ENCODE measurements at regions not wholly inside any gene's neighbourhood (a gene's known extent, or its start where the extent isn't known, plus 50 kb on each side); places are given as distances from the start of the nearest gene placed in this dataset.

DNA sequence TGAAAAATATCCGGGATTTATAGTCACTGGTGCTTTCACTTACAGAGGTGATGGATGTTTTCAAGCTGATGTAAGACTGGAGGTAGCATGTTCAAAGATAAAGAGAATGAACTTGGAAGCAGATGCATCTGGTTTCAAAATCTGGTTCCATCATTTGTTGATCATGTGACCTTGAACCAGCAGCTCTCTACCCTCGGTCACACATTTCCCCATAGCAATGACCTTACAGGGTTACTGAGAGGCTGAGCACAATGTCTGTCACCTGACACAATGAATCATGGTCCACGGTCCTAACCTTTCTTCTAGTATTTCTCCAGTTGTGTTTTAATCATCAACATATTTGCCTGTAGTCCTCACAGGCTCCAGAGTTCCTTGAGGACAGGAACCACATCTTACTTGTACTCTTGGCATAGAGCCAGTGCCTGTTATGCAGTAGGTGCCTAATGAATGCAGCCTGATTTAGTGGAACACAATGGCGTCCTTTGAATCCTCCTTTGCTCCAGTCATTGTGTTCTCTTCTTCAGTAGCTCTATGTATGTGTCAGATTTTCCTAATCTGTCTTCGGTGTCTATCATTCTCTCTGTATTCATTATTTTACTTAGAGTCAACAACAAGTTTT lies 667.3 kb downstream of the PTPRU start:
- TF ChIP-seq, protein P1, sequence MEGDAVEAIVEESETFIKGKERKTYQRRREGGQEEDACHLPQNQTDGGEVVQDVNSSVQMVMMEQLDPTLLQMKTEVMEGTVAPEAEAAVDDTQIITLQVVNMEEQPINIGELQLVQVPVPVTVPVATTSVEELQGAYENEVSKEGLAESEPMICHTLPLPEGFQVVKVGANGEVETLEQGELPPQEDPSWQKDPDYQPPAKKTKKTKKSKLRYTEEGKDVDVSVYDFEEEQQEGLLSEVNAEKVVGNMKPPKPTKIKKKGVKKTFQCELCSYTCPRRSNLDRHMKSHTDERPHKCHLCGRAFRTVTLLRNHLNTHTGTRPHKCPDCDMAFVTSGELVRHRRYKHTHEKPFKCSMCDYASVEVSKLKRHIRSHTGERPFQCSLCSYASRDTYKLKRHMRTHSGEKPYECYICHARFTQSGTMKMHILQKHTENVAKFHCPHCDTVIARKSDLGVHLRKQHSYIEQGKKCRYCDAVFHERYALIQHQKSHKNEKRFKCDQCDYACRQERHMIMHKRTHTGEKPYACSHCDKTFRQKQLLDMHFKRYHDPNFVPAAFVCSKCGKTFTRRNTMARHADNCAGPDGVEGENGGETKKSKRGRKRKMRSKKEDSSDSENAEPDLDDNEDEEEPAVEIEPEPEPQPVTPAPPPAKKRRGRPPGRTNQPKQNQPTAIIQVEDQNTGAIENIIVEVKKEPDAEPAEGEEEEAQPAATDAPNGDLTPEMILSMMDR (IDR thresholded peaks at IDR 0.05; ENCODE audit: low read depth, low read length, poor library complexity, severe bottlenecking) = no peak
- Histone ChIP-seq H3K4me3 (ENCODE audit: low read length) (no peak overlapping the region), H3K36me3 (ENCODE audit: control insufficient read depth, low read length) (no peaks in the 10 kb centered on the region), H3F3A (ENCODE audit: control insufficient read depth, insufficient read depth) (no peaks in the 10 kb centered on the region), H3K4me2 (ENCODE audit: low read length) (no peak overlapping the region), H3K4me1 (ENCODE audit: control insufficient read depth, low read length) (no peaks in the 10 kb centered on the region), H4K20me1 (ENCODE audit: control insufficient read depth, insufficient read depth, low read depth, low read length) (no peaks in the 10 kb centered on the region), H3K9me3 (ENCODE audit: control insufficient read depth, insufficient read depth, low read length) (no peaks in the 10 kb centered on the region), H3K9me2 (replicated peaks; ENCODE audit: control insufficient read depth, low read length) (no peaks in the 10 kb centered on the region), H3K79me2 (ENCODE audit: control insufficient read depth, low read length) (no peaks in the 10 kb centered on the region), H3K27ac (ENCODE audit: low read depth, low read length) (no peak overlapping the region), H3K27me3 (ENCODE audit: control insufficient read depth, low read length) (no peaks in the 10 kb centered on the region; the same call in 1 of the 2 replicates)

DNA sequence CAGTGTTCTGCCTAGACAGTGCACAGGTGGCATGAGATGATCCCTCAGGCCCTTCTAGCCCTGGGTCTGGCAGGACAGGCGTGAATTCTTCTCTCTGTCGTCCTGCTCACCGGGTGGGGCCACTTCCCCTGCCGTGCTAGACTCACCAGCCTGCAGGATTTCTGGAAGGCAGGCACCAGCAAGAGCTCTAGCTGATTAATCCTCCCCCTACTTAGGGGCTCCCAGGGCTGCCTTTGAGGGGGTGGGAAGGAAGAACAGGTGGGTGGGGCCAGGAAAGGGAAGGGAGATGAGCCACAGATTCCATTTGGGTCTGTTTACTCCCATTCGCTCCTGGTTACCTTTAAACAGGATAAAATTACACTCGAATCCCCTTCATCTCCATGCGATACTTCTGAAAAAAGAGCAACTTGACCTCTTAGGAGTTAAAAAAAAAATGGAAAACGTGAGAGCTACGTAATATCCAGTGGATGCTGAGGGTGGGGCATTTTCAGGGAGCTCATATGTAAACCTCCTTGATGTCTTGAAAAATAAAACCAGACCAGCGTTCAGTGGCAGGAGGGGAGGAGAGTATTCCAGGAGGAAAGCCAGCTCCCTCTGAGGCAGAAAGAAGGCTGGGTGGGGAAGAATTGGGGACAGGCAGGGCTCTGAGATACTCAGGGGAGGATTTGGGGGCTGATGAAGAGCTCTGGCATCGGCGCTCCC lies 665.5 kb downstream of the PTPRU start:
- no peak overlapping the region for H3K4me2 ChIP-seq (ENCODE audit: low read length)
- H4K20me1 ChIP-seq (ENCODE audit: control insufficient read depth, insufficient read depth, low read depth, low read length) = no peaks in the 10 kb centered on the region
- no peak overlapping the region for H3K4me3 ChIP-seq (ENCODE audit: low read length)
- no peaks in the 10 kb centered on the region for H3K4me1 ChIP-seq (ENCODE audit: control insufficient read depth, low read length)
- H3K36me3 ChIP-seq (ENCODE audit: control insufficient read depth, low read length) = no peaks in the 10 kb centered on the region
- H3K9me3 ChIP-seq (ENCODE audit: control insufficient read depth, insufficient read depth, low read length) = no peaks in the 10 kb centered on the region
- no peak overlapping the region for H3K27ac ChIP-seq (ENCODE audit: low read depth, low read length)
- no peak for TF ChIP-seq EZH2phosphoT487 (IDR thresholded peaks at IDR 0.05; ENCODE audit: borderline replicate concordance, low read length)
- TF ChIP-seq, protein P1 (IDR thresholded peaks at IDR 0.05; ENCODE audit: low read depth, low read length, poor library complexity, severe bottlenecking) = no peak
- H3K79me2 ChIP-seq (ENCODE audit: control insufficient read depth, low read length) = no peaks in the 10 kb centered on the region
- H3K27me3 ChIP-seq (ENCODE audit: control insufficient read depth, low read length) = peaks cover 3% of the 10 kb centered on the region; the same call in 1 of the 2 replicates
- H3F3A ChIP-seq (ENCODE audit: control insufficient read depth, insufficient read depth) = no peaks in the 10 kb centered on the region
- no peaks in the 10 kb centered on the region for H3K9me2 ChIP-seq (replicated peaks; ENCODE audit: control insufficient read depth, low read length)

DNA sequence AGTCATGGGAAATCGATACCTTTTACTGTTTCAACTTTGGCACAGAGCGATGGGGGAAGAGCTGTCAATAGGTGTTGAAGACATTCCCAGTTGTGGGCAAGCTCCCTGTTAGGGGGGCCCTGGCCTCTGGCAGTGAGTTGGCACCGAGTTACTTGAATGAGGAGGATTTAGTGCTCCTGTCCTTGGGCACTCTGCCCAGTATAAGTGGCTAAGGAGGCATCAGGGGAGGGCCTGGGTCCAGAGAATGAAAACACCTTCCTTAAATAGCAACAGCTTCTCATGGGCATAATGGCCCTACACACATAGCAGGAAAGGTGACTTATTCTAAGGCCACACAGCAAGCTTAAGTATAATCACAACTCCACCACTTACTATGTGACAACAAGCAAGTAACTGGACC lies 664.4 kb downstream of the PTPRU start:
- Histone ChIP-seq H3K9me2 (replicated peaks; ENCODE audit: control insufficient read depth, low read length) (no peaks in the 10 kb centered on the region), H3K27me3 (ENCODE audit: control insufficient read depth, low read length) (peaks cover 7% of the 10 kb centered on the region), H3K79me2 (ENCODE audit: control insufficient read depth, low read length) (no peaks in the 10 kb centered on the region), H3K4me3 (ENCODE audit: low read length) (no peak overlapping the region), H3F3A (ENCODE audit: control insufficient read depth, insufficient read depth) (no peaks in the 10 kb centered on the region), H3K27ac (ENCODE audit: low read depth, low read length) (no peak overlapping the region), H3K4me2 (ENCODE audit: low read length) (no peak overlapping the region), H4K20me1 (ENCODE audit: control insufficient read depth, insufficient read depth, low read depth, low read length) (no peaks in the 10 kb centered on the region), H3K9me3 (ENCODE audit: control insufficient read depth, insufficient read depth, low read length) (no peaks in the 10 kb centered on the region), H3K4me1 (ENCODE audit: control insufficient read depth, low read length) (no peaks in the 10 kb centered on the region), H3K36me3 (ENCODE audit: control insufficient read depth, low read length) (no peaks in the 10 kb centered on the region)
- TF ChIP-seq, protein P1 (IDR thresholded peaks at IDR 0.05; ENCODE audit: low read depth, low read length, poor library complexity, severe bottlenecking) = no peak
- no peak for TF ChIP-seq EZH2phosphoT487 (IDR thresholded peaks at IDR 0.05; ENCODE audit: borderline replicate concordance, low read length)
